ENCODE measurements at regions not wholly inside any gene's neighbourhood (a gene's known extent, or its start where the extent isn't known, plus 50 kb on each side); places are given as distances from the start of the nearest gene placed in this dataset.

- TF ChIP-seq, protein P1, sequence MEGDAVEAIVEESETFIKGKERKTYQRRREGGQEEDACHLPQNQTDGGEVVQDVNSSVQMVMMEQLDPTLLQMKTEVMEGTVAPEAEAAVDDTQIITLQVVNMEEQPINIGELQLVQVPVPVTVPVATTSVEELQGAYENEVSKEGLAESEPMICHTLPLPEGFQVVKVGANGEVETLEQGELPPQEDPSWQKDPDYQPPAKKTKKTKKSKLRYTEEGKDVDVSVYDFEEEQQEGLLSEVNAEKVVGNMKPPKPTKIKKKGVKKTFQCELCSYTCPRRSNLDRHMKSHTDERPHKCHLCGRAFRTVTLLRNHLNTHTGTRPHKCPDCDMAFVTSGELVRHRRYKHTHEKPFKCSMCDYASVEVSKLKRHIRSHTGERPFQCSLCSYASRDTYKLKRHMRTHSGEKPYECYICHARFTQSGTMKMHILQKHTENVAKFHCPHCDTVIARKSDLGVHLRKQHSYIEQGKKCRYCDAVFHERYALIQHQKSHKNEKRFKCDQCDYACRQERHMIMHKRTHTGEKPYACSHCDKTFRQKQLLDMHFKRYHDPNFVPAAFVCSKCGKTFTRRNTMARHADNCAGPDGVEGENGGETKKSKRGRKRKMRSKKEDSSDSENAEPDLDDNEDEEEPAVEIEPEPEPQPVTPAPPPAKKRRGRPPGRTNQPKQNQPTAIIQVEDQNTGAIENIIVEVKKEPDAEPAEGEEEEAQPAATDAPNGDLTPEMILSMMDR (conservative IDR thresholded peaks at IDR 0.05; ENCODE audit: low read depth, low read length): no peak
- no peak for TF ChIP-seq EZH2 (IDR thresholded peaks at IDR 0.05; ENCODE audit: low read length, unreplicated experiment)
Observed at GRCh38 chr6:48917233-48917632, 545.8 kb downstream of the MMUT start.

Measured in PC-3 (cell line).